Activated naive CD8-positive, alpha-beta T cell treated with anti-CD3 and anti-CD28 coated beads, Interleukin-2, amount 50 U/mL, for 24 hours (primary cell): ENCODE measurements at regions not wholly inside any gene's neighbourhood (a gene's known extent, or its start where the extent isn't known, plus 50 kb on each side); places are given as distances from the start of the nearest gene placed in this dataset.
"Not testable (repeated sequence)": the region's sequence is repeated elsewhere in the genome, so short reads cannot be mapped to it uniquely, and the experiment has no call there.

Experiments
- ATAC-seq: fragments of 150-1000 bp; cut with Tn5 transposase; one replicate; pipeline ENCODE4 v1.10.0; 2021
- DNase-seq: peaks from one replicate; pipeline ENCODE4 v3.0.0; 2021
- H3K27ac Mint-ChIP-seq: one replicate; pipeline ENCODE4 v1.8.0; 2021; ENCODE audit warnings: mild to moderate bottlenecking, mixed read lengths
- H3K27me3 Mint-ChIP-seq: one replicate; pipeline ENCODE4 v1.8.0; 2021; ENCODE audit warnings: mixed read lengths
- H3K36me3 Mint-ChIP-seq: one replicate; pipeline ENCODE4 v1.8.0; 2021; ENCODE audit warnings: low read depth, mixed read lengths
- H3K4me1 Mint-ChIP-seq: one replicate; pipeline ENCODE4 v1.8.0; 2021; ENCODE audit warnings: mixed read lengths
- H3K4me3 Mint-ChIP-seq: one replicate; pipeline ENCODE4 v1.8.0; 2021; ENCODE audit warnings: mild to moderate bottlenecking, moderate library complexity, mixed read lengths
- H3K9me3 Mint-ChIP-seq: one replicate; pipeline ENCODE4 v1.8.0; 2021; ENCODE audit warnings: mixed read lengths

- no peak overlapping the region for H3K4me3 Mint-ChIP-seq
- H3K9me3 Mint-ChIP-seq, result peaks cover 10% of the 10 kb centered on the region
- ATAC-seq, result no peak
- peaks cover 1% of the 10 kb centered on the region for H3K27me3 Mint-ChIP-seq
- no peaks in the 10 kb centered on the region for H3K4me1 Mint-ChIP-seq
- H3K27ac Mint-ChIP-seq, result no peak overlapping the region
- DNase-seq, result no peak
- no peaks in the 10 kb centered on the region for H3K36me3 Mint-ChIP-seq
These were observed 343.6 kb upstream of the SASH1 start for GRCh38 chr6:147999001-147999540.

GRCh38 chr6:148001844-148002642 lies 340.6 kb upstream of the SASH1 start:
- DNase-seq, result no peak
- no peak for ATAC-seq
- Mint-ChIP-seq H3K36me3 (no peaks in the 10 kb centered on the region), H3K4me3 (no peak overlapping the region), H3K4me1 (no peaks in the 10 kb centered on the region), H3K9me3 (peaks cover 10% of the 10 kb centered on the region), H3K27ac (no peak overlapping the region), H3K27me3 (peaks cover 1% of the 10 kb centered on the region)

DNA sequence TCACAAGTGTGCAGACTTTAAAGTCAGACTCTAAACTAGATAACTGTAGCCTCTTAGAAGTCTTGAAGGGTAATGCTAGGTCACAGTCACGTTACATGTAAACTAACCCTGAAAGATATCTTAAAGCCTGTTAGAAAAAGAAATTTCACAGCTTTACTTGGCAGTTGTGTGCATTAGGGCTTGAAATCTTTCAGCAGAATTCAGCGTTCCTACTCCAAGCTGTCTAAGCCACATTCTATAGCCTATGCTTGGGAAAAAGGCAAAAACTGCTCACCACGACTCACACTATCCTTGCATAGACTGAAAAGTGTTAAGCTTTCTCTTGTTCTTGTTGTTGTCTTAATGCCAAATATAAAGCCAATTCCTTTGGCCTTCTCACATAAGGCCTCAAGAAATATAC lies 338.0 kb upstream of the SASH1 start:
- no peaks in the 10 kb centered on the region for H3K36me3 Mint-ChIP-seq

DNA sequence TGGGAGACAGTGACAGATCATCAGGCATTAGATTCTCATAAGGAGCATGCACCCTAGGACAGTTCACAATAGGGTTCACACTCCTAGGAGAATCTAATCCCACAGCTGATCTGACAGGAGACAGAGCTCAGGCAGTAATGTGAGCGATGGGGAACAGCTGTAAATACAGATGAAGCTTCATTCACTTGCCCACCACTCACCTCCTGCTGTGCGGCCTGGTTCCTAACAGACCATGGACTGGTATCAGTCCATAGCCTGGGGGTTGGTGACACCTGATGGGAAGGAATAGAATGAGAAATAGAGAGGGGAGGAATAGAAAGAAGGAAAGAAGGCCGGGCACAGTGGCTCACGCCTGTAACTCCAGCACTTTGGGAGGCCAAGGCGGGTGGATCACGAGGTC lies 336.8 kb upstream of the SASH1 start:
- H3K27ac Mint-ChIP-seq, result no peak overlapping the region
- ATAC-seq, result no peak

More for the DNA sequence above, 338.0 kb upstream of the SASH1 start:
- DNase-seq (no peak), ATAC-seq (no peak)
- H3K4me3 Mint-ChIP-seq, result no peak overlapping the region
- peaks cover 1% of the 10 kb centered on the region for H3K27me3 Mint-ChIP-seq
- no peaks in the 10 kb centered on the region for H3K4me1 Mint-ChIP-seq
- no peak overlapping the region for H3K27ac Mint-ChIP-seq
- peaks cover 7% of the 10 kb centered on the region for H3K9me3 Mint-ChIP-seq

GRCh38 chr6:148010516-148010915 lies 332.1 kb upstream of the SASH1 start:
- H3K36me3 Mint-ChIP-seq, H3K4me1 Mint-ChIP-seq, ATAC-seq, H3K27ac Mint-ChIP-seq, DNase-seq, H3K4me3 Mint-ChIP-seq, H3K27me3 Mint-ChIP-seq: not testable (repeated sequence)
- H3K9me3 Mint-ChIP-seq, result peaks cover 23% of the 10 kb centered on the region

More for the DNA sequence above, 336.8 kb upstream of the SASH1 start:
- H3K36me3 Mint-ChIP-seq, result no peaks in the 10 kb centered on the region
- H3K4me3 Mint-ChIP-seq, result no peak overlapping the region
- DNase-seq, result no peak
- peaks cover 1% of the 10 kb centered on the region for H3K27me3 Mint-ChIP-seq
- no peaks in the 10 kb centered on the region for H3K4me1 Mint-ChIP-seq
- H3K9me3 Mint-ChIP-seq, result peaks cover 7% of the 10 kb centered on the region

DNA sequence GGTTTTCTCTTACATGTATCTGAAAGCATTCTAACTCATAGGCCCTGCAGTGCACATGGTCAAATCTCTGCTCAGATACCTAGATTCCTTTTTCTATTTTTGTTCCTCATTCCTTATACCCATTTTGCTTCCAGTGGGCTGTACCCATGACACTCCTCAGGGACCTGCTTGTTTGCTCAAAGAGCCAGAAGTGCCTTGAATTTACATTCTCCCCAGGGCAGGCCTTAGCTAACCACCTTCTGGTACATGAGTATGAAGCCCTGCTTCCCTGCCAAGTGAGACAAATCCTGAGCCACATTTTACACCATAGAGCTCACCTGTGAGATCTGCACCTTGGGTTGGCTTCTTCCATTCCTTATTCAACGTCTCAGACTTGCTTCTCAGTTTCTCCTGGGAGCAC lies 326.6 kb upstream of the SASH1 start:
- no peaks in the 10 kb centered on the region for H3K36me3 Mint-ChIP-seq
- no peak overlapping the region for H3K27ac Mint-ChIP-seq
- ATAC-seq (no peak), DNase-seq (no peak)
- H3K27me3 Mint-ChIP-seq, result peaks cover 2% of the 10 kb centered on the region
- H3K9me3 Mint-ChIP-seq, result peaks cover 26% of the 10 kb centered on the region
- H3K4me3 Mint-ChIP-seq, result no peak overlapping the region
- no peaks in the 10 kb centered on the region for H3K4me1 Mint-ChIP-seq

- H3K27ac Mint-ChIP-seq, result no peak overlapping the region
- ATAC-seq, result no peak
These were observed 321.5 kb upstream of the SASH1 start for GRCh38 chr6:148021165-148021564.

GRCh38 chr6:148021699-148022098 lies 320.9 kb upstream of the SASH1 start:
- no peaks in the 10 kb centered on the region for H3K4me1 Mint-ChIP-seq
- no peaks in the 10 kb centered on the region for H3K36me3 Mint-ChIP-seq
- no peak for DNase-seq
- no peaks in the 10 kb centered on the region for H3K27me3 Mint-ChIP-seq
- no peak overlapping the region for H3K27ac Mint-ChIP-seq
- peaks cover 11% of the 10 kb centered on the region for H3K9me3 Mint-ChIP-seq
- no peak overlapping the region for H3K4me3 Mint-ChIP-seq
- no peak for ATAC-seq

More at GRCh38 chr6:148021165-148021564, 321.5 kb upstream of the SASH1 start:
- no peak overlapping the region for H3K4me3 Mint-ChIP-seq
- H3K9me3 Mint-ChIP-seq, result peaks cover 12% of the 10 kb centered on the region
- H3K4me1 Mint-ChIP-seq, result no peaks in the 10 kb centered on the region
- H3K36me3 Mint-ChIP-seq, result no peaks in the 10 kb centered on the region
- no peak for DNase-seq
- no peaks in the 10 kb centered on the region for H3K27me3 Mint-ChIP-seq

GRCh38 chr6:148022279-148022678 lies 320.4 kb upstream of the SASH1 start:
- H3K9me3 Mint-ChIP-seq, H3K27me3 Mint-ChIP-seq, ATAC-seq: not testable (repeated sequence)

GRCh38 chr6:148027201-148027600 lies 315.4 kb upstream of the SASH1 start:
- Mint-ChIP-seq H3K36me3 (no peaks in the 10 kb centered on the region), H3K4me1 (no peaks in the 10 kb centered on the region), H3K4me3 (no peak overlapping the region), H3K27me3 (no peaks in the 10 kb centered on the region), H3K9me3 (no peaks in the 10 kb centered on the region), H3K27ac (no peak overlapping the region)
- ATAC-seq, result no peak
- no peak for DNase-seq

More at GRCh38 chr6:148022279-148022678, 320.4 kb upstream of the SASH1 start:
- H3K4me3 Mint-ChIP-seq, H3K4me1 Mint-ChIP-seq, H3K36me3 Mint-ChIP-seq, DNase-seq, H3K27ac Mint-ChIP-seq: not testable (repeated sequence)

- Mint-ChIP-seq H3K27me3 (no peaks in the 10 kb centered on the region), H3K4me3 (no peak overlapping the region), H3K4me1 (no peaks in the 10 kb centered on the region), H3K36me3 (no peaks in the 10 kb centered on the region), H3K9me3 (peaks cover under 1% of the 10 kb centered on the region), H3K27ac (no peak overlapping the region)
- no peak for DNase-seq
- no peak for ATAC-seq
These were observed 306.7 kb upstream of the SASH1 start for GRCh38 chr6:148035806-148036390.

DNA sequence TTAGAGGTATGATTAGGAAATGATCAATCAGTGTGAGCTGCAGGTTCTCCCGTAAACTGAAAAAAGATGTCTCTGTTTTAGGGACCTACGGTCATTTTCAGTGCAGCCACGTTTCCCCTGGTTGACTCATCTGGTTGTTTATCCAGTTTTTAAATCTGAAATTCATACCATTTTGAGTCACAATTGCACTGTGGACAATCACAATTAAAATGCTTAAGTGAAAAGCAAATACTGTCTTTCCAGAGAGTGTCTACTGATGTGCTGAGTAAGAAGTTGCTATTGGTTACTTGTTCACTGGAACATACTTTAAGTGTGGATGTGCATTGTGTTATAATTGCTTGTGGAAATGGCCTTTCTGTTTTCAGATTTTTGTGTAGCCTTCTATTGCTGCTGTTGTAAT lies 305.1 kb upstream of the SASH1 start:
- Mint-ChIP-seq H3K27me3 (no peaks in the 10 kb centered on the region), H3K36me3 (no peaks in the 10 kb centered on the region), H3K9me3 (peaks cover 4% of the 10 kb centered on the region), H3K4me1 (no peaks in the 10 kb centered on the region), H3K27ac (no peak overlapping the region), H3K4me3 (no peak overlapping the region)
- DNase-seq, result no peak
- ATAC-seq, result no peak

DNA sequence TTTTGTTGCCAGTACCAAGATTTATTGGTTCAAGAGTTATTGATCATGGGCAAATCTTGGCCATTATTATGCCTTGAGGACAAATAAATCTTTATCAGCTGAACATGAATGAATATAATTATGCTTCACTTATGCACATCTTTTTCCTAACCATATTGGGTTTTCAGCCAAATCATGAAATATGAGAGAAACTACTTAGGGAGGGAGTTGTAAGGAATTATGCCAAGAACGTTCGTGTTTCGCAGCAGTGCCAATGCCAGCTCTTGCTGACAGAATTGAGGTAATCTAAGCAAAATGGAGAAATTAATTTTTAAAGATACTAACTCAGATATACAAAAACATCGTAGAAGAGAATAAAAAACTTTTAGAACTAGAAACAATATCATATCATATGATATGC lies 301.1 kb upstream of the SASH1 start:
- Mint-ChIP-seq H3K4me3 (no peak overlapping the region), H3K27ac (no peak overlapping the region), H3K4me1 (no peaks in the 10 kb centered on the region), H3K27me3 (no peaks in the 10 kb centered on the region), H3K9me3 (peaks cover 6% of the 10 kb centered on the region), H3K36me3 (no peaks in the 10 kb centered on the region)
- DNase-seq, result no peak
- ATAC-seq, result no peak

GRCh38 chr6:148042536-148042935 lies 300.1 kb upstream of the SASH1 start:
- no peak overlapping the region for H3K4me3 Mint-ChIP-seq
- ATAC-seq, result no peak
- H3K27ac Mint-ChIP-seq, result no peak overlapping the region
- H3K27me3 Mint-ChIP-seq, result no peaks in the 10 kb centered on the region
- DNase-seq, result no peak
- peaks cover 11% of the 10 kb centered on the region for H3K9me3 Mint-ChIP-seq
- H3K4me1 Mint-ChIP-seq, result no peaks in the 10 kb centered on the region
- H3K36me3 Mint-ChIP-seq, result no peaks in the 10 kb centered on the region

DNA sequence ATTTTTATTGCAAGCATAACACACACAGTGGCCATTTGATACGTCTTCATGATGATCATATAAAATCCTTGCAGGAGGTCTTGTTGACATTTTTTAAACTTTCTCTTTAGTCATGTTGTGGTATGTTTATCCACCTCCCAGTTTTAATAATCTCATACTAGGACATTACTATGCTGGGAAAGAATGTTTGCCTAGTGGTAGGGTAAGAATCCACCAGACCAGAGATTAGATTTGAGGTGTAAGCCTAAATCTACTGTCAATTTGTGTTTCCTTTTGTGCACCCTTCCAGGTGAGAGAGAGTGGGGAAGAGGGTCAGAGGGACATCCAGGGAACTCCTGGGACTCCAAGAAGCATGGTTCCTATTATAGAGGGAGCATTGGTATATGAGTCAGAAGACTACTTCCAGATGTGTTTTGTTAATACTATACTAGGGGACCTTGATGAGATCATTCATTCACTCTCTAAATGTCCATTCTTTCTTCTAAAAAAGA lies 298.3 kb upstream of the SASH1 start:
- Mint-ChIP-seq H3K4me3 (no peak overlapping the region), H3K36me3 (no peaks in the 10 kb centered on the region)

More for the DNA sequence above, 298.3 kb upstream of the SASH1 start:
- peaks cover 11% of the 10 kb centered on the region for H3K9me3 Mint-ChIP-seq
- no peaks in the 10 kb centered on the region for H3K27me3 Mint-ChIP-seq
- no peak overlapping the region for H3K27ac Mint-ChIP-seq
- no peak for ATAC-seq
- H3K4me1 Mint-ChIP-seq, result no peaks in the 10 kb centered on the region
- no peak for DNase-seq
